Panc1 (cell line): ENCODE measurements at regions not wholly inside any gene's neighbourhood (a gene's known extent, or its start where the extent isn't known, plus 50 kb on each side); places are given as distances from the start of the nearest gene placed in this dataset.
"Not testable (repeated sequence)": the region's sequence is repeated elsewhere in the genome, so short reads cannot be mapped to it uniquely, and the experiment has no call there.

ENCODE experiments used
- ATAC-seq: fragments of 200-7000 bp; cut with Tn5 transposase; 2 replicates; pipeline ENCODE4 v1.9.1; 2020; ENCODE audit warnings: mild to moderate bottlenecking, moderate library complexity
- BruUV-seq: library from RNA; stranded (reverse); fragments of 400-500 nt; replicated peaks from 2 replicates; lab custom pipeline; 2021; lab: Mats Ljungman, UMichigan
- CTCF ChIA-PET: fragments of 300-600 bp; sonication (Branson Sonifier 250); formaldehyde crosslinking; loops from one replicate; lab custom pipeline; 2022; ENCODE audit warnings: antibody characterized with exemption; lab: Charles Lee
- POLR2A ChIA-PET: fragments of 300-600 bp; sonication (Branson Sonifier 250); formaldehyde crosslinking; loops from one replicate; lab custom pipeline; 2022; ENCODE audit warnings: antibody characterized with exemption; lab: Charles Lee
- DNase-seq: peaks from one replicate; pipeline ENCODE4 v3.0.0-alpha.2; 2010; ENCODE audit warnings: low read depth, low spot score
- H3K27ac ChIP-seq: 2 replicates; pipeline ENCODE4 v1.5.1; 2011; ENCODE audit warnings: mild to moderate bottlenecking, low read length, inconsistent platforms
- H3K27me3 ChIP-seq: fragments of 200-500 bp; sonication (Bioruptor generic); 2 replicates; pipeline ENCODE4 v1.6.0; 2014; ENCODE audit warnings: low read length, inconsistent platforms; ENCODE audit not compliant: control insufficient read depth, insufficient read depth
- H3K36me3 ChIP-seq: fragments of 200-500 bp; sonication (Bioruptor generic); 2 replicates; pipeline ENCODE4 v1.5.1; 2014; ENCODE audit warnings: inconsistent platforms, mild to moderate bottlenecking, low read length, moderate library complexity; ENCODE audit not compliant: control insufficient read depth, insufficient read depth
- H3K4me1 ChIP-seq: 2 replicates; pipeline ENCODE4 v1.5.1; 2011; ENCODE audit warnings: inconsistent platforms, mild to moderate bottlenecking, low read length, moderate library complexity; ENCODE audit not compliant: control insufficient read depth, insufficient read depth
- H3K4me3 ChIP-seq, 2 experiments: 2 replicates each; pipeline ENCODE4 v1.5.1; 2011 to 2012; ENCODE audit warnings: low read depth in 2 of 2, low read length in 2 of 2, mild to moderate bottlenecking in 2 of 2, inconsistent platforms in 1 of 2, moderate library complexity in 1 of 2
- H3K9me3 ChIP-seq: fragments of 200-500 bp; sonication (Bioruptor generic); 2 replicates; pipeline ENCODE4 v1.5.1; 2014; ENCODE audit warnings: low read depth, mild to moderate bottlenecking, inconsistent platforms, low read length, moderate library complexity; ENCODE audit not compliant: control insufficient read depth, insufficient read depth
- CTCF ChIP-seq: fragments of 450-650 bp; IDR thresholded peaks from 2 replicates; pipeline ENCODE4 v1.5.1; 2017; ENCODE audit warnings: mild to moderate bottlenecking
- POLR2AphosphoS5 ChIP-seq: IDR thresholded peaks from 2 replicates; pipeline ENCODE4 v1.6.1; 2012; ENCODE audit warnings: mild to moderate bottlenecking, low read depth, low read length, moderate library complexity
- REST ChIP-seq, 2 experiments: IDR thresholded peaks; 2 replicates each; pipeline ENCODE4 v1.6.1; 2011 to 2012; ENCODE audit warnings: low read depth in 2 of 2, control low read depth in 1 of 2, low read length in 1 of 2, mild to moderate bottlenecking in 1 of 2, moderate library complexity in 1 of 2; ENCODE audit not compliant: insufficient read depth in 1 of 2
- SIN3A ChIP-seq: IDR thresholded peaks from 2 replicates; pipeline ENCODE4 v1.6.1; 2012; ENCODE audit warnings: low read depth, mild to moderate bottlenecking, low read length, moderate library complexity, borderline replicate concordance; ENCODE audit not compliant: insufficient read depth
- TCF7L2 ChIP-seq: IDR thresholded peaks from 2 replicates; pipeline ENCODE4 v1.6.1; 2011; ENCODE audit warnings: mild to moderate bottlenecking, low read depth, low read length, inconsistent platforms
- in situ Hi-C: cut with HindIII; loops from 2 replicates; pipeline ENCODE4 v1.10.0; 2016; ENCODE audit warnings: low sequenced_read_pairs, low pct_unique_long_range_greater_than_20kb
- intact Hi-C: fragments of 100-400 bp; cut with micrococcal nuclease; formaldehyde crosslinking; loops from one replicate; pipeline ENCODE4 v1.10.0; 2022; ENCODE audit not compliant: unreplicated experiment

- in situ Hi-C loops (no loop called here), intact Hi-C loops (no loop called here)
- DNase-seq (no peak), ATAC-seq (no peak)
- Histone ChIP-seq H3K4me1 (no peaks in the 10 kb centered on the region), H3K27me3 (no peaks in the 10 kb centered on the region), H3K9me3 (no peaks in the 10 kb centered on the region), H3K4me3 (no peak overlapping the region), H3K27ac (no peak overlapping the region), H3K36me3 (no peaks in the 10 kb centered on the region)
- CTCF ChIA-PET, result no interaction called here
- POLR2A ChIA-PET, result no interaction called here
- TF ChIP-seq CTCF (no peak), REST (IDR thresholded peaks at IDR 0.05; ENCODE audit: insufficient read depth in 1 of 2, low read depth in 2 of 2, low read length in 1 of 2) (no peak), TCF7L2 (no peak), SIN3A (no peak), POLR2AphosphoS5 (no peak)
- no TSS peak for BruUV-seq
Observed at GRCh38 chr5:27845248-27845647, 806.9 kb upstream of the CDH9 start.

GRCh38 chr5:27836704-27837103 lies 798.3 kb upstream of the CDH9 start:
- H3K4me1 ChIP-seq, ATAC-seq, H3K27ac ChIP-seq, POLR2A ChIA-PET, BruUV-seq, H3K36me3 ChIP-seq, DNase-seq, H3K4me3 ChIP-seq, intact Hi-C loops, H3K9me3 ChIP-seq, H3K27me3 ChIP-seq, in situ Hi-C loops, CTCF ChIA-PET: not testable (repeated sequence)

- ChIA-PET CTCF (no interaction called here), POLR2A (no interaction called here)
- DNase-seq (no peak), ATAC-seq (no peak)
- BruUV-seq, result no TSS peak
- intact Hi-C loops, result no loop called here
- Histone ChIP-seq H3K36me3 (no peaks in the 10 kb centered on the region), H3K27me3 (no peaks in the 10 kb centered on the region), H3K4me3 (no peak overlapping the region), H3K9me3 (no peaks in the 10 kb centered on the region), H3K27ac (no peak overlapping the region), H3K4me1 (no peaks in the 10 kb centered on the region)
- in situ Hi-C loops, result no loop called here
- no peak for TF ChIP-seq POLR2AphosphoS5
- TF ChIP-seq REST (IDR thresholded peaks at IDR 0.05; ENCODE audit: insufficient read depth in 1 of 2, low read depth in 2 of 2, low read length in 1 of 2), result no peak
- no peak for TF ChIP-seq SIN3A
- no peak for TF ChIP-seq TCF7L2
- no peak for TF ChIP-seq CTCF
Observed at GRCh38 chr5:27832886-27833285, 794.5 kb upstream of the CDH9 start.
